SK-N-MC (cell line): ENCODE measurements at regions not wholly inside any gene's neighbourhood (a gene's known extent, or its start where the extent isn't known, plus 50 kb on each side); places are given as distances from the start of the nearest gene placed in this dataset.

Experiments used
- DNase-seq: peaks from one replicate; pipeline ENCODE4 v3.0.0-alpha.2; 2011; ENCODE audit warnings: low read depth, low spot score
- H3K27ac ChIP-seq: fragments of 200-600 bp; sonication (generic); 2 replicates; pipeline ENCODE4 v1.5.1; 2016; ENCODE audit warnings: mixed run types
- H3K36me3 ChIP-seq: fragments of 200-600 bp; sonication (generic); 2 replicates; pipeline ENCODE4 v1.6.1; 2017; ENCODE audit warnings: antibody characterized with exemption, low read length, mixed read lengths; ENCODE audit not compliant: insufficient read depth
- H3K4me3 ChIP-seq: fragments of 200-600 bp; sonication (generic); 2 replicates; pipeline ENCODE4 v1.5.1; 2016
- H3K9ac ChIP-seq: fragments of 200-600 bp; sonication (generic); 2 replicates; pipeline ENCODE4 v1.8.0; 2017; ENCODE audit warnings: mixed run types, mixed read lengths; ENCODE audit not compliant: insufficient read length
- H3K9me3 ChIP-seq: fragments of 200-600 bp; sonication (generic); 2 replicates; pipeline ENCODE4 v1.6.1; 2017; ENCODE audit warnings: low read depth, mild to moderate bottlenecking, antibody characterized with exemption, low read length, moderate library complexity, mixed read lengths
- EZH2 ChIP-seq: fragments of 200-600 bp; sonication (generic); IDR thresholded peaks from one replicate; pipeline ENCODE4 v1.6.1; 2017; ENCODE audit warnings: antibody characterized with exemption
- FOXP2 ChIP-seq: optimal IDR thresholded peaks from 2 replicates; pipeline ENCODE3; 2011; ENCODE audit warnings: mild to moderate bottlenecking, moderate library complexity; ENCODE audit not compliant: insufficient read depth; ENCODE audit errors: extremely low read length, control extremely low read depth
- POLR2AphosphoS5 ChIP-seq: IDR thresholded peaks from 2 replicates; pipeline ENCODE4 v1.6.1; 2012; ENCODE audit warnings: mild to moderate bottlenecking, low read depth, low read length, borderline replicate concordance

- no peak for DNase-seq
- Histone ChIP-seq H3K9ac (no peak overlapping the region), H3K4me3 (no peak overlapping the region), H3K36me3 (no peaks in the 10 kb centered on the region), H3K27ac (no peak overlapping the region), H3K9me3 (no peaks in the 10 kb centered on the region)
- TF ChIP-seq FOXP2 (no peak), EZH2 (no peak), POLR2AphosphoS5 (no peak)
Measured at GRCh38 chr3:1499694-1500093, 406.9 kb downstream of the CNTN6 start.

GRCh38 chr3:1501406-1502115 lies 408.7 kb downstream of the CNTN6 start:
- Histone ChIP-seq H3K9me3 (no peaks in the 10 kb centered on the region), H3K9ac (no peak overlapping the region), H3K36me3 (no peaks in the 10 kb centered on the region), H3K27ac (no peak overlapping the region), H3K4me3 (no peak overlapping the region)
- DNase-seq: no peak
- TF ChIP-seq FOXP2: no peak

- no peak overlapping the region for H3K27ac ChIP-seq
- no peak overlapping the region for H3K9ac ChIP-seq
- no peak for DNase-seq
- H3K36me3 ChIP-seq: no peaks in the 10 kb centered on the region
- no peak overlapping the region for H3K4me3 ChIP-seq
- no peaks in the 10 kb centered on the region for H3K9me3 ChIP-seq
- TF ChIP-seq FOXP2 (no peak), POLR2AphosphoS5 (no peak), EZH2 (no peak)
Measured at GRCh38 chr3:1506090-1506489, 413.3 kb downstream of the CNTN6 start.

- no peak overlapping the region for H3K4me3 ChIP-seq
- DNase-seq: no peak
- no peak overlapping the region for H3K9ac ChIP-seq
- H3K9me3 ChIP-seq: no peaks in the 10 kb centered on the region
- H3K27ac ChIP-seq: no peak overlapping the region
- TF ChIP-seq POLR2AphosphoS5 (no peak), EZH2 (no peak), FOXP2 (no peak)
- no peaks in the 10 kb centered on the region for H3K36me3 ChIP-seq
Measured at GRCh38 chr3:1513662-1514061, 420.8 kb downstream of the CNTN6 start.

GRCh38 chr3:1515882-1516281 lies 423.1 kb downstream of the CNTN6 start:
- Histone ChIP-seq H3K36me3 (no peaks in the 10 kb centered on the region), H3K4me3 (no peak overlapping the region), H3K9me3 (no peaks in the 10 kb centered on the region), H3K9ac (no peak overlapping the region), H3K27ac (no peak overlapping the region)
- no peak for TF ChIP-seq POLR2AphosphoS5
- no peak for TF ChIP-seq FOXP2
- TF ChIP-seq EZH2: no peak
- no peak for DNase-seq

GRCh38 chr3:1527786-1528185 lies 435.0 kb downstream of the CNTN6 start:
- H3K9me3 ChIP-seq: no peaks in the 10 kb centered on the region

GRCh38 chr3:1528621-1529020 lies 435.8 kb downstream of the CNTN6 start:
- Histone ChIP-seq H3K36me3 (no peaks in the 10 kb centered on the region), H3K9ac (no peak overlapping the region), H3K4me3 (no peak overlapping the region), H3K9me3 (no peaks in the 10 kb centered on the region), H3K27ac (no peak overlapping the region)
- DNase-seq: no peak
- no peak for TF ChIP-seq FOXP2
- TF ChIP-seq EZH2: no peak
- no peak for TF ChIP-seq POLR2AphosphoS5

More at GRCh38 chr3:1527786-1528185, 435.0 kb downstream of the CNTN6 start:
- no peak for DNase-seq
- Histone ChIP-seq H3K4me3 (no peak overlapping the region), H3K9ac (no peak overlapping the region), H3K27ac (no peak overlapping the region), H3K36me3 (no peaks in the 10 kb centered on the region)
- TF ChIP-seq EZH2 (no peak), FOXP2 (no peak), POLR2AphosphoS5 (no peak)

GRCh38 chr3:1529676-1530075 lies 436.9 kb downstream of the CNTN6 start:
- no peak overlapping the region for H3K9ac ChIP-seq
- H3K4me3 ChIP-seq: no peak overlapping the region
- H3K27ac ChIP-seq: no peak overlapping the region
- DNase-seq: no peak
- no peaks in the 10 kb centered on the region for H3K36me3 ChIP-seq
- no peaks in the 10 kb centered on the region for H3K9me3 ChIP-seq
- no peak for TF ChIP-seq FOXP2
- no peak for TF ChIP-seq POLR2AphosphoS5
- no peak for TF ChIP-seq EZH2

GRCh38 chr3:1531981-1532380 lies 439.2 kb downstream of the CNTN6 start:
- Histone ChIP-seq H3K27ac (no peak overlapping the region), H3K36me3 (no peaks in the 10 kb centered on the region), H3K9me3 (no peaks in the 10 kb centered on the region), H3K4me3 (no peak overlapping the region), H3K9ac (no peak overlapping the region)
- DNase-seq: no peak
- TF ChIP-seq FOXP2 (no peak), POLR2AphosphoS5 (no peak), EZH2 (no peak)
